ENCODE measurements at regions not wholly inside any gene's neighbourhood (a gene's known extent, or its start where the extent isn't known, plus 50 kb on each side); places are given as distances from the start of the nearest gene placed in this dataset.

DNA sequence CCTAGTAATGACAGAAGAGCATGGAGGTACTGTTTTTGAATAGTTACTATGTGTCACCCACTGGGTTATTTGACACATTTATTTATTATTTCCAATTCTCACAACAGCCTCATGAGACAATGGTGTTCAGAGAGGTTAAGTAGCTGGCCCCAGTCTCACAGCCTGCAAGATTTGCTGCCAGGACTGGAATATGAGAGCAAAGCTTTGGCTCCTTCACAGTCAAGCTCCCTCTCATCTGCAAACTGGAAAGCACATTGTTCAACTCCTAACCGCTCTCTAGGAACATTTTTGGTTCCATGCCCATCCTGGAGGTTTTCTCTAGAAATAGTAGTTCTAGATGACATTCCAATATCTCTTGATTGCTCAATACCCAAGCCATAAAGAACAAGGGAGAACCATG is 75.5 kb upstream of the CXCL12 start:
- peaks cover 0 to 1% (median 0%) of the 10 kb centered on the region in 7 donors for H3K27me3 ChIP-seq (replicated peaks in 1 of 7)
- intact Hi-C loops (cut with DNase I; ENCODE audit: low total_unique reads) = no loop called here
- 73 to 95% (median 88%) methylated on average over 1 of the region's 1 CpG for WGBS, 5 donors
- peak overlapping the region in 1 of 8 donors; percentile 58 for H3K27ac ChIP-seq
- DNase-seq = no peak
- TF ChIP-seq, protein P1, sequence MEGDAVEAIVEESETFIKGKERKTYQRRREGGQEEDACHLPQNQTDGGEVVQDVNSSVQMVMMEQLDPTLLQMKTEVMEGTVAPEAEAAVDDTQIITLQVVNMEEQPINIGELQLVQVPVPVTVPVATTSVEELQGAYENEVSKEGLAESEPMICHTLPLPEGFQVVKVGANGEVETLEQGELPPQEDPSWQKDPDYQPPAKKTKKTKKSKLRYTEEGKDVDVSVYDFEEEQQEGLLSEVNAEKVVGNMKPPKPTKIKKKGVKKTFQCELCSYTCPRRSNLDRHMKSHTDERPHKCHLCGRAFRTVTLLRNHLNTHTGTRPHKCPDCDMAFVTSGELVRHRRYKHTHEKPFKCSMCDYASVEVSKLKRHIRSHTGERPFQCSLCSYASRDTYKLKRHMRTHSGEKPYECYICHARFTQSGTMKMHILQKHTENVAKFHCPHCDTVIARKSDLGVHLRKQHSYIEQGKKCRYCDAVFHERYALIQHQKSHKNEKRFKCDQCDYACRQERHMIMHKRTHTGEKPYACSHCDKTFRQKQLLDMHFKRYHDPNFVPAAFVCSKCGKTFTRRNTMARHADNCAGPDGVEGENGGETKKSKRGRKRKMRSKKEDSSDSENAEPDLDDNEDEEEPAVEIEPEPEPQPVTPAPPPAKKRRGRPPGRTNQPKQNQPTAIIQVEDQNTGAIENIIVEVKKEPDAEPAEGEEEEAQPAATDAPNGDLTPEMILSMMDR (IDR thresholded peaks at IDR 0.05 in 8 of 11, conservative IDR thresholded peaks at IDR 0.05 in 3 of 11) = no peak
- TF ChIP-seq POLR2A (IDR thresholded peaks at IDR 0.05) (no peak), POLR2AphosphoS5 (IDR thresholded peaks at IDR 0.05) (no peak)
- H3K4me3 ChIP-seq = no peak overlapping the region
- H3K9me3 ChIP-seq = no peaks in the 10 kb centered on the region
- H3K36me3 ChIP-seq = no peaks in the 10 kb centered on the region
- H3K4me1 ChIP-seq = peaks cover 0 to 19% (median 5%) of the 10 kb centered on the region in 6 donors

- no peak for DNase-seq
- WGBS, 5 donors = 72 to 94% (median 83%) methylated on average over 7 of the region's 7 CpGs
- H3K4me1 ChIP-seq = peaks cover 0 to 19% (median 5%) of the 10 kb centered on the region in 6 donors
- no peak overlapping the region for H3K4me3 ChIP-seq
- H3K27ac ChIP-seq = no peak overlapping the region
- peaks cover 0 to 5% (median 0%) of the 10 kb centered on the region in 7 donors for H3K27me3 ChIP-seq (replicated peaks in 1 of 7)
- intact Hi-C loops (cut with DNase I; ENCODE audit: low total_unique reads) = no loop called here
- TF ChIP-seq, protein P1 (IDR thresholded peaks at IDR 0.05 in 8 of 11, conservative IDR thresholded peaks at IDR 0.05 in 3 of 11) = no peak
- TF ChIP-seq POLR2A (IDR thresholded peaks at IDR 0.05) (no peak), POLR2AphosphoS5 (IDR thresholded peaks at IDR 0.05) (no peak)
- no peaks in the 10 kb centered on the region for H3K9me3 ChIP-seq
- H3K36me3 ChIP-seq = no peaks in the 10 kb centered on the region
These were observed 77.5 kb upstream of the CXCL12 start for GRCh38 chr10:44462338-44462914.

GRCh38 chr10:44463511-44464121 is 78.7 kb upstream of the CXCL12 start:
- Histone ChIP-seq H3K4me1 (peaks cover 0 to 14% (median 3%) of the 10 kb centered on the region in 6 donors), H3K27ac (no peak overlapping the region), H3K9me3 (no peaks in the 10 kb centered on the region), H3K36me3 (no peaks in the 10 kb centered on the region), H3K27me3 (replicated peaks in 1 of 7) (peaks cover 0 to 5% (median 0%) of the 10 kb centered on the region in 7 donors), H3K4me3 (no peak overlapping the region)
- TF ChIP-seq, protein P1 (IDR thresholded peaks at IDR 0.05 in 8 of 11, conservative IDR thresholded peaks at IDR 0.05 in 3 of 11) = no peak
- TF ChIP-seq POLR2A (IDR thresholded peaks at IDR 0.05) = no peak
- no peak for TF ChIP-seq POLR2AphosphoS5 (IDR thresholded peaks at IDR 0.05)
- no peak for DNase-seq
- intact Hi-C loops (cut with DNase I; ENCODE audit: low total_unique reads) = no loop called here
- WGBS, 5 donors = 51 to 62% (median 57%) methylated on average over 6 of the region's 6 CpGs

DNA sequence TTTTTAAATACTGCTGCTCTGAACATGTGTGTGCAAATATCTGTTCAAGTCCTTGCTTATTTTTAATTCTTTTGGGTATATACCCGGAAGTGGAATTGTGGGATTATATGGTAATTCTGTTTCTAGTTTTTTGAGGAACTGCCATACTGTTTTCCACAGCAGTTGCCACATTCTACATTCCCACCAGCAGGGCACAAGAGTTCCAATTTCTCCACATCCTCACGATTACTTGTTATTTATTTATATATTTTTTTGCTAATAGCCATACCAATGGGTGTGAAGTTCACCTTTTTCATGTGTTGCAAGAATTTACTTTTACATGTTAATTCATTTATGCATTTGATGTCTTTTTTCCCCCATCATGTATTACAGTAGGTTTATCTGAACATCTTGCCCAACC is 79.6 kb upstream of the CXCL12 start:
- H3K9me3 ChIP-seq = no peaks in the 10 kb centered on the region
- DNase-seq = no peak
- peaks cover 0 to 5% (median 0%) of the 10 kb centered on the region in 7 donors for H3K27me3 ChIP-seq (replicated peaks in 1 of 7)
- TF ChIP-seq POLR2A (IDR thresholded peaks at IDR 0.05) (no peak), POLR2AphosphoS5 (IDR thresholded peaks at IDR 0.05) (no peak)
- TF ChIP-seq, protein P1 (IDR thresholded peaks at IDR 0.05 in 8 of 11, conservative IDR thresholded peaks at IDR 0.05 in 3 of 11) = no peak
- H3K36me3 ChIP-seq = no peaks in the 10 kb centered on the region
- H3K27ac ChIP-seq = peak overlapping the region in 3 of 8 donors; percentile 6 to 53 (median 35)
- intact Hi-C loops (cut with DNase I; ENCODE audit: low total_unique reads) = no loop called here
- 36 to 43% (median 38%) methylated on average over 2 of the region's 2 CpGs for WGBS, 5 donors
- peaks cover 0 to 5% (median 0%) of the 10 kb centered on the region in 6 donors for H3K4me1 ChIP-seq
- no peak overlapping the region for H3K4me3 ChIP-seq

All from spleen (tissue), 11 donors.